ENCODE measurements at regions not wholly inside any gene's neighbourhood (a gene's known extent, or its start where the extent isn't known, plus 50 kb on each side); places are given as distances from the start of the nearest gene placed in this dataset.

DNA sequence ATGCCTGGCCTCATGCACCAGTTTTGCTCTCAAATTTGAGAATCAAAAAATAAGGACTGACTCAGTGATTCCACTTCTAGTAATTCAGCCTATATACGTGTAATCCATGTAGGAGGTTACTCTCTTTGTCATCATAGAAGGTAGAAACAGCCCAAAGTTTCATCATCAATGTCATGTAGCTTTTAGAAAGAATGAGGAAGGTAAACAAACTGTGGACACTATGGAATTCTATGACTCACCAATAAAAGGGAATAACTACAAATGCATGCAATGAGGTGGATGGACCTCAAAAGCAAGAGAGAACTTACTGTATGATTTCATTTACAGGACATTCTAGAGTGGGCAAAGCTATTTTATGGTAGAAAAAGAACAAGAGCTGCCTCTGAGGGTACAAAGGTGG lies 93.2 kb upstream of the LRIG1 start:
- TF ChIP-seq POLR2A (IDR thresholded peaks at IDR 0.05) = no peak
- TF ChIP-seq, protein P1, sequence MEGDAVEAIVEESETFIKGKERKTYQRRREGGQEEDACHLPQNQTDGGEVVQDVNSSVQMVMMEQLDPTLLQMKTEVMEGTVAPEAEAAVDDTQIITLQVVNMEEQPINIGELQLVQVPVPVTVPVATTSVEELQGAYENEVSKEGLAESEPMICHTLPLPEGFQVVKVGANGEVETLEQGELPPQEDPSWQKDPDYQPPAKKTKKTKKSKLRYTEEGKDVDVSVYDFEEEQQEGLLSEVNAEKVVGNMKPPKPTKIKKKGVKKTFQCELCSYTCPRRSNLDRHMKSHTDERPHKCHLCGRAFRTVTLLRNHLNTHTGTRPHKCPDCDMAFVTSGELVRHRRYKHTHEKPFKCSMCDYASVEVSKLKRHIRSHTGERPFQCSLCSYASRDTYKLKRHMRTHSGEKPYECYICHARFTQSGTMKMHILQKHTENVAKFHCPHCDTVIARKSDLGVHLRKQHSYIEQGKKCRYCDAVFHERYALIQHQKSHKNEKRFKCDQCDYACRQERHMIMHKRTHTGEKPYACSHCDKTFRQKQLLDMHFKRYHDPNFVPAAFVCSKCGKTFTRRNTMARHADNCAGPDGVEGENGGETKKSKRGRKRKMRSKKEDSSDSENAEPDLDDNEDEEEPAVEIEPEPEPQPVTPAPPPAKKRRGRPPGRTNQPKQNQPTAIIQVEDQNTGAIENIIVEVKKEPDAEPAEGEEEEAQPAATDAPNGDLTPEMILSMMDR (IDR thresholded peaks at IDR 0.05) = no peak
